CD4-positive, alpha-beta memory T cell (primary cell): ENCODE measurements at regions not wholly inside any gene's neighbourhood (a gene's known extent, or its start where the extent isn't known, plus 50 kb on each side); places are given as distances from the start of the nearest gene placed in this dataset.
"Not testable (repeated sequence)": the region's sequence is repeated elsewhere in the genome, so short reads cannot be mapped to it uniquely, and the experiment has no call there.

Source experiments
- CTCF ChIA-PET: fragments of 350-600 bp; sonication (Branson Sonifier 250); formaldehyde crosslinking; loops from one replicate; lab custom pipeline; 2021; ENCODE audit warnings: inconsistent platforms; ENCODE audit not compliant: partially characterized antibody; lab: Charles Lee
- POLR2A ChIA-PET: fragments of 350-600 bp; sonication (Branson Sonifier 250); formaldehyde crosslinking; loops from one replicate; lab custom pipeline; 2021; ENCODE audit not compliant: partially characterized antibody; lab: Charles Lee
- DNase-seq, 5 donors: peaks; one replicate each; pipeline versions ENCODE4 v3.0.0 to v3.0.0-alpha.2; 2020 to 2022; ENCODE audit warnings: mixed read lengths in 1 of 5
- H3K27ac ChIP-seq: one replicate; pipeline ENCODE4 v1.7.0; 2013; ENCODE audit warnings: low read depth, low read length
- H3K27me3 ChIP-seq: 2 replicates; pipeline ENCODE4 v1.7.0; 2013; ENCODE audit warnings: mild to moderate bottlenecking, low read length, moderate library complexity; ENCODE audit not compliant: insufficient read depth
- H3K36me3 ChIP-seq: 2 replicates; pipeline ENCODE4 v1.7.0; 2013; ENCODE audit warnings: mild to moderate bottlenecking, low read length, moderate library complexity; ENCODE audit not compliant: insufficient read depth
- H3K4me1 ChIP-seq: 2 replicates; pipeline ENCODE4 v1.7.0; 2013; ENCODE audit warnings: mild to moderate bottlenecking, low read length, moderate library complexity; ENCODE audit not compliant: insufficient read depth
- H3K4me3 ChIP-seq, 2 donors: one replicate each; pipeline ENCODE4 v1.7.0; 2013; ENCODE audit warnings: low read length in 2 of 2, mild to moderate bottlenecking in 1 of 2
- H3K9me3 ChIP-seq, 2 donors: one replicate each; pipeline ENCODE4 v1.7.0; 2013; ENCODE audit warnings: low read length in 2 of 2, control low read depth in 1 of 2; ENCODE audit not compliant: control insufficient read depth in 1 of 2
- H3K27ac Mint-ChIP-seq, 7 donors: one replicate each; pipeline ENCODE4 v1.8.0; 2020 to 2021; ENCODE audit warnings: mixed read lengths in 7 of 7, mild to moderate bottlenecking in 6 of 7, inconsistent platforms in 3 of 7, moderate library complexity in 3 of 7
- H3K27me3 Mint-ChIP-seq, 2 donors: one replicate each; pipeline ENCODE4 v1.8.0; 2020 to 2021; ENCODE audit warnings: mixed read lengths in 2 of 2
- H3K36me3 Mint-ChIP-seq, 2 donors: one replicate each; pipeline ENCODE4 v1.8.0; 2020 to 2021; ENCODE audit warnings: mixed read lengths in 2 of 2, inconsistent platforms in 1 of 2, mild to moderate bottlenecking in 1 of 2
- H3K4me1 Mint-ChIP-seq, 4 donors: one replicate each; pipeline ENCODE4 v1.8.0; 2020 to 2021; ENCODE audit warnings: mixed read lengths in 4 of 4, mild to moderate bottlenecking in 1 of 4
- H3K4me3 Mint-ChIP-seq, 8 donors: one replicate each; pipeline ENCODE4 v1.8.0; 2020 to 2021; ENCODE audit warnings: mixed read lengths in 8 of 8, mild to moderate bottlenecking in 7 of 8, moderate library complexity in 6 of 8, inconsistent platforms in 3 of 8
- H3K9me3 Mint-ChIP-seq, 8 donors: one replicate each; pipeline ENCODE4 v1.8.0; 2020 to 2021; ENCODE audit warnings: mixed read lengths in 8 of 8, mild to moderate bottlenecking in 5 of 8, inconsistent platforms in 3 of 8, moderate library complexity in 1 of 8
- intact Hi-C: fragments of 100-400 bp; cut with micrococcal nuclease; formaldehyde crosslinking; loops from one replicate; pipeline ENCODE4 v1.15.1; 2023

GRCh38 chr14:98217530-98217929 is 1054.5 kb downstream of the BCL11B start:
- POLR2A ChIA-PET, result interaction anchor here (1.3 to 1.4 kb wide), 2 partner anchors 13 to 28 kb away, joined by 3 read pairs; no protein-coding TSS in a partner anchor
- Histone ChIP-seq H3K4me1 (peaks cover 53% of the 10 kb centered on the region), H3K36me3 (no peaks in the 10 kb centered on the region), H3K9me3 (no peaks in the 10 kb centered on the region), H3K27me3 (no peaks in the 10 kb centered on the region), H3K4me3 (no peak overlapping the region), H3K27ac (no peak overlapping the region)
- H3K36me3 Mint-ChIP-seq, result no peaks in the 10 kb centered on the region
- H3K27ac Mint-ChIP-seq, result no peak overlapping the region
- peaks cover 15 to 38% (median 30%) of the 10 kb centered on the region in 4 donors for H3K4me1 Mint-ChIP-seq
- CTCF ChIA-PET, result no interaction called here
- intact Hi-C loops, result no loop called here
- H3K27me3 Mint-ChIP-seq, result no peaks in the 10 kb centered on the region
- DNase-seq, result no peak
- no peak overlapping the region for H3K4me3 Mint-ChIP-seq
- no peaks in the 10 kb centered on the region for H3K9me3 Mint-ChIP-seq

DNA sequence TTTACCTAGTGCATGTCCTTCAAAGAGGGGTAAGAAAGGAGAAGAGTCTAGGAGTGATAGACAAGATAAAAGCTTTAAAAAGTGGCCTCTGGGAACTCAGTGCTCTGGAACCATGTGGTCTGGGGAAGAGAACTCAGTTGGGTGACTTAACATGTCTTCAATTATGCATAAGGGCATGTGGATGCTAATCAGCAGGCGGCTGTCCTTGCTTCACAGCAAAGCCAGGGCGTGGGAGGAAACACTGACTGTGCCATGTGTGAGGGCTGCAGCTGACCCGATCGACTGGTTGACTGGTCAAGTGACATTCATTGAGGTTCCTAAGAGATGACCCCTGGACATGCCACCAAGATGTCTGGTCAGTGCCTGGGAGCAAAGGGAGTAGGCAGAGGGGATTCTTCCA is 1053.8 kb downstream of the BCL11B start:
- Histone ChIP-seq H3K27ac (no peak overlapping the region), H3K4me3 (no peak overlapping the region), H3K9me3 (no peaks in the 10 kb centered on the region), H3K4me1 (peaks cover 53% of the 10 kb centered on the region), H3K27me3 (no peaks in the 10 kb centered on the region), H3K36me3 (no peaks in the 10 kb centered on the region)
- intact Hi-C loops, result no loop called here
- Mint-ChIP-seq H3K36me3 (no peaks in the 10 kb centered on the region), H3K27me3 (no peaks in the 10 kb centered on the region), H3K27ac (no peak overlapping the region), H3K4me1 (peaks cover 21 to 39% (median 33%) of the 10 kb centered on the region in 4 donors), H3K9me3 (no peaks in the 10 kb centered on the region), H3K4me3 (no peak overlapping the region)
- ChIA-PET CTCF (no interaction called here), POLR2A (interaction anchor here (0.5 to 1.4 kb wide), 4 partner anchors 12 to 1056 kb away, joined by 3 to 5 read pairs (median 3); no protein-coding TSS in a partner anchor)
- DNase-seq, result no peak

- Mint-ChIP-seq H3K27ac (peak overlapping the region in 2 of 7 donors; percentile 60 to 90), H3K9me3 (no peaks in the 10 kb centered on the region), H3K36me3 (no peaks in the 10 kb centered on the region), H3K4me1 (peaks cover 27 to 42% (median 37%) of the 10 kb centered on the region in 4 donors), H3K4me3 (peak overlapping the region in 3 of 8 donors; percentile 3 to 51 (median 32)), H3K27me3 (no peaks in the 10 kb centered on the region)
- Histone ChIP-seq H3K9me3 (no peaks in the 10 kb centered on the region), H3K27me3 (no peaks in the 10 kb centered on the region), H3K36me3 (no peaks in the 10 kb centered on the region), H3K27ac (no peak overlapping the region), H3K4me1 (peaks cover 66% of the 10 kb centered on the region), H3K4me3 (no peak overlapping the region)
- ChIA-PET POLR2A (interaction anchor here (1.3 kb wide), 1 partner anchor 10 kb away, joined by 8 read pairs; no protein-coding TSS in a partner anchor), CTCF (no interaction called here)
- intact Hi-C loops, result loop anchor here (5.0 kb wide), 1 partner anchor 242 kb away; no protein-coding TSS in a partner anchor
- DNase-seq, result no peak
These were observed 1052.4 kb downstream of the BCL11B start for GRCh38 chr14:98219638-98220037.

- peak overlapping the region; percentile 88 to 99 (median 95) for H3K27ac Mint-ChIP-seq
- H3K9me3 ChIP-seq, result no peaks in the 10 kb centered on the region
- H3K4me1 ChIP-seq, result peaks cover 97% of the 10 kb centered on the region
- peaks cover 0 to 1% of the 10 kb centered on the region in 2 donors for H3K36me3 Mint-ChIP-seq
- no peaks in the 10 kb centered on the region for H3K27me3 Mint-ChIP-seq
- POLR2A ChIA-PET, result interaction anchor here (0.7 to 12.6 kb wide), 16 partner anchors 13 to 1049 kb away, joined by 3 to 116 read pairs (median 5); partner anchors contain the start of gene BCL11B
- no peak for DNase-seq
- intact Hi-C loops, result loop anchor here (1.0 to 5.0 kb wide), 3 partner anchors 13 to 246 kb away; no protein-coding TSS in a partner anchor
- no peaks in the 10 kb centered on the region for H3K27me3 ChIP-seq
- H3K4me1 Mint-ChIP-seq, result peaks cover 54 to 63% (median 59%) of the 10 kb centered on the region in 4 donors
- H3K27ac ChIP-seq, result peak overlapping the region; percentile 61
- H3K4me3 ChIP-seq, result peak overlapping the region in 1 of 2 donors; percentile 8
- no peaks in the 10 kb centered on the region for H3K36me3 ChIP-seq
- CTCF ChIA-PET, result interaction anchor here (0.7 to 6.2 kb wide), 5 partner anchors 22 to 1044 kb away, joined by 3 to 47 read pairs (median 3); no protein-coding TSS in a partner anchor
- peak overlapping the region in 5 of 8 donors; percentile 66 to 86 (median 80) for H3K4me3 Mint-ChIP-seq
- no peaks in the 10 kb centered on the region for H3K9me3 Mint-ChIP-seq
These were observed 1048.9 kb downstream of the BCL11B start for GRCh38 chr14:98223106-98223505.

GRCh38 chr14:98223710-98224109 is 1048.3 kb downstream of the BCL11B start:
- peak overlapping the region; percentile 61 for H3K27ac ChIP-seq

GRCh38 chr14:98226411-98226810 is 1045.6 kb downstream of the BCL11B start:
- DNase-seq, result no peak
- H3K36me3 ChIP-seq, result no peaks in the 10 kb centered on the region
- H3K27ac ChIP-seq, result peak overlapping the region; percentile 55
- H3K4me1 Mint-ChIP-seq, result peaks cover 65 to 84% (median 77%) of the 10 kb centered on the region in 4 donors
- intact Hi-C loops, result loop anchor here (2.0 to 5.0 kb wide), 2 partner anchors 88 to 1046 kb away; partner anchors contain the start of gene BCL11B
- peaks cover 99% of the 10 kb centered on the region for H3K4me1 ChIP-seq
- H3K9me3 Mint-ChIP-seq, result no peaks in the 10 kb centered on the region
- H3K4me3 Mint-ChIP-seq, result peak overlapping the region in 4 of 8 donors; percentile 64 to 89 (median 72)
- H3K4me3 ChIP-seq, result no peak overlapping the region
- H3K36me3 Mint-ChIP-seq, result peaks cover 0 to 1% of the 10 kb centered on the region in 2 donors
- POLR2A ChIA-PET, result interaction anchor here (1.1 to 12.6 kb wide), 13 partner anchors 9 to 1041 kb away, joined by 3 to 116 read pairs (median 6); no protein-coding TSS in a partner anchor
- no peaks in the 10 kb centered on the region for H3K27me3 Mint-ChIP-seq
- H3K27ac Mint-ChIP-seq, result peak overlapping the region; percentile 89 to 97 (median 90)
- no peaks in the 10 kb centered on the region for H3K9me3 ChIP-seq
- CTCF ChIA-PET, result interaction anchor here (2.8 to 6.2 kb wide), 2 partner anchors 17 to 87 kb away, joined by 11 to 47 read pairs; no protein-coding TSS in a partner anchor
- H3K27me3 ChIP-seq, result no peaks in the 10 kb centered on the region

More at GRCh38 chr14:98223710-98224109, 1048.3 kb downstream of the BCL11B start:
- H3K9me3 Mint-ChIP-seq, H3K36me3 ChIP-seq, H3K9me3 ChIP-seq, H3K36me3 Mint-ChIP-seq, H3K4me3 ChIP-seq, H3K27me3 ChIP-seq, H3K27me3 Mint-ChIP-seq: not testable (repeated sequence)
- ChIA-PET CTCF (interaction anchor here (0.7 to 6.2 kb wide), 4 partner anchors 22 to 1043 kb away, joined by 3 to 47 read pairs (median 4); no protein-coding TSS in a partner anchor), POLR2A (interaction anchor here (0.7 to 12.6 kb wide), 18 partner anchors 13 to 1049 kb away, joined by 3 to 116 read pairs (median 5); partner anchors contain the start of gene BCL11B)
- intact Hi-C loops, result loop anchor here (1.0 to 5.0 kb wide), 4 partner anchors 13 to 246 kb away; no protein-coding TSS in a partner anchor
- peak; percentile 79 to 89 (median 86) for DNase-seq
- peaks cover 97% of the 10 kb centered on the region for H3K4me1 ChIP-seq
- peak overlapping the region; percentile 48 to 86 (median 70) for H3K4me3 Mint-ChIP-seq
- H3K27ac Mint-ChIP-seq, result peak overlapping the region; percentile 88 to 99 (median 95)
- H3K4me1 Mint-ChIP-seq, result peaks cover 60 to 68% (median 64%) of the 10 kb centered on the region in 4 donors
